VCaP (cell line): ENCODE measurements at regions not wholly inside any gene's neighbourhood (a gene's known extent, or its start where the extent isn't known, plus 50 kb on each side); places are given as distances from the start of the nearest gene placed in this dataset.

Experiments
- H3K27ac ChIP-seq: fragments of 450-650 bp; 2 replicates; pipeline ENCODE4 v1.5.1; 2017
- TF ChIP-seq, protein P1 (sequence below): fragments of 450-650 bp; conservative IDR thresholded peaks from 2 replicates; pipeline ENCODE4 v1.5.1; 2017; ENCODE audit warnings: mild to moderate bottlenecking, moderate library complexity

DNA sequence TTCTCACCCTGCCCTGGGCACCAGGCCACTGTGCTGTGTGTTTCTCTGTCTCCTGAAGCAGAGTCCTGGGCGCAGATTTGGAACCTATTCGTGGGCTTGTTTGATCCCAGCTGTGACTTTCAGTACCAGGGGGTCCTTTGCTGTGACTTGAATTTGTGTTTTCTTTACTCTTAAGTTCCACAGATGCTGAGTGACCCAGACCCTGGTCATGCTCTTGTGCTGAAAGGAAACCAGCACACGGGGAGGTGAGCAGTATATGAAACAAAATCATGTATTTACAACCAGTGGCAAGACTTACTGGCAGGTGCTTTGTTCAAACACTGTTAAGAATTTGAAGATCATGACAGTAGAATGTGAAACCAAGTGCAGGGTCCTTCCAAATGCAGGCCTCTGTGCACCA lies 89.2 kb upstream of the PRSS58 start:
- no peak overlapping the region for H3K27ac ChIP-seq

DNA sequence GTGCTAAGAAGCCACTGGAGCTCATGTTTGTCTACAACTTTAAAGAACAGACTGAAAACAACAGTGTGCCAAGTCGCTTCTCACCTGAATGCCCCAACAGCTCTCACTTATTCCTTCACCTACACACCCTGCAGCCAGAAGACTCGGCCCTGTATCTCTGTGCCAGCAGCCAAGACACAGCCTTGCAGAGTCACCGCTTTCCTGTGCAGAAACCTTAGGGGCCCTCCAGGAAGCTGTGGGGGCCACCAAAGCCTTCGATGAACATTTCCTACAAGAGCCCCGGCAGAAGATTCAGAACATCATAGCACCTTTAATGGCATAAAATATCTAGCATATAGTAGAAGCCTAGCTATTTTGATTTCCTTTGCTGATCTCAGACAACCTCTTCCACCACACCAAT lies 88.0 kb upstream of the PRSS58 start:
- no peak overlapping the region for H3K27ac ChIP-seq
- TF ChIP-seq, protein P1, sequence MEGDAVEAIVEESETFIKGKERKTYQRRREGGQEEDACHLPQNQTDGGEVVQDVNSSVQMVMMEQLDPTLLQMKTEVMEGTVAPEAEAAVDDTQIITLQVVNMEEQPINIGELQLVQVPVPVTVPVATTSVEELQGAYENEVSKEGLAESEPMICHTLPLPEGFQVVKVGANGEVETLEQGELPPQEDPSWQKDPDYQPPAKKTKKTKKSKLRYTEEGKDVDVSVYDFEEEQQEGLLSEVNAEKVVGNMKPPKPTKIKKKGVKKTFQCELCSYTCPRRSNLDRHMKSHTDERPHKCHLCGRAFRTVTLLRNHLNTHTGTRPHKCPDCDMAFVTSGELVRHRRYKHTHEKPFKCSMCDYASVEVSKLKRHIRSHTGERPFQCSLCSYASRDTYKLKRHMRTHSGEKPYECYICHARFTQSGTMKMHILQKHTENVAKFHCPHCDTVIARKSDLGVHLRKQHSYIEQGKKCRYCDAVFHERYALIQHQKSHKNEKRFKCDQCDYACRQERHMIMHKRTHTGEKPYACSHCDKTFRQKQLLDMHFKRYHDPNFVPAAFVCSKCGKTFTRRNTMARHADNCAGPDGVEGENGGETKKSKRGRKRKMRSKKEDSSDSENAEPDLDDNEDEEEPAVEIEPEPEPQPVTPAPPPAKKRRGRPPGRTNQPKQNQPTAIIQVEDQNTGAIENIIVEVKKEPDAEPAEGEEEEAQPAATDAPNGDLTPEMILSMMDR = no peak

More for the DNA sequence above, 89.2 kb upstream of the PRSS58 start:
- TF ChIP-seq, protein P1 = no peak

DNA sequence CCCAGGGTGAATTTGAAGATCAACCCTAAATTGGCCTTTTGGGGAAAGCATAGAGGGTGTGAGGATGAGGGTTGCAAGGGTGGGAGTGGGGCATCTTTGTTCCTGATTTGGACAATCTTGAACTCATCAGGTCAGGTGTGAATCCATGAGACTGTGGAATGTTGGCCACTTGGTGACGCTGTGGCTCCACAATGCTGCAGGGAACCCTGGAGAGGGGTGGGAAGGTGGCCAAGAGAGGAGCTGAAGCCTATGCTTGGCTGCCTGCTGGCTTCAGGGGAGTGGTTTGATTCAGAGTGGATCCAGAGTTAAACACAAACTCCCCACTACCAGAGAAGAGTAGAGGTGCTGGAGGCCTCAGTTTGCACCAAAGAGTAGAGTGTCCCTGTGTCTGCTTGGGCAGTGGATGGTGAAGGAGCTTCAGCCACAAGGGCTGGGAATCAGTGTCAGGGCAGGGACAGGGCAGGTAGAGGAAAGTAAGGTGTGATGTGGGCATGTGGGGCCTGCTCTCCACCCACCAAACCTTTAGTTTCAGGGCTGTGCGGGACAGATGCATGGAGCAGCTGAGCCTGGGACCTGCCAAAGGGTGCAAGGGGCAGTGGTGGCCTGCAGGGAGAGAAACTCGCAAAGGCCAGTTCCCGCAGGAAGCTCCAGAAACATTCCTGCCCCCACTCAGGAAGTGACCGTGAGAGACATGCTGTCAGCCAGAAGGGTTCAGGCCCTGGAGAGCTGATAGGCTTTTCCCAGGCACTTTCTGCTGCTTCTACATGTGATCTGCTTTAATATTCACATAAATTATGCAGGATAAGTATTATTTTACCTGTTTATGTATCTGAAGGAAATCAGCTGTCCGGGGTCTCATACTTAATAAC lies 81.0 kb upstream of the PRSS58 start:
- TF ChIP-seq, protein P1 = peak; percentile 70
- no peak overlapping the region for H3K27ac ChIP-seq

DNA sequence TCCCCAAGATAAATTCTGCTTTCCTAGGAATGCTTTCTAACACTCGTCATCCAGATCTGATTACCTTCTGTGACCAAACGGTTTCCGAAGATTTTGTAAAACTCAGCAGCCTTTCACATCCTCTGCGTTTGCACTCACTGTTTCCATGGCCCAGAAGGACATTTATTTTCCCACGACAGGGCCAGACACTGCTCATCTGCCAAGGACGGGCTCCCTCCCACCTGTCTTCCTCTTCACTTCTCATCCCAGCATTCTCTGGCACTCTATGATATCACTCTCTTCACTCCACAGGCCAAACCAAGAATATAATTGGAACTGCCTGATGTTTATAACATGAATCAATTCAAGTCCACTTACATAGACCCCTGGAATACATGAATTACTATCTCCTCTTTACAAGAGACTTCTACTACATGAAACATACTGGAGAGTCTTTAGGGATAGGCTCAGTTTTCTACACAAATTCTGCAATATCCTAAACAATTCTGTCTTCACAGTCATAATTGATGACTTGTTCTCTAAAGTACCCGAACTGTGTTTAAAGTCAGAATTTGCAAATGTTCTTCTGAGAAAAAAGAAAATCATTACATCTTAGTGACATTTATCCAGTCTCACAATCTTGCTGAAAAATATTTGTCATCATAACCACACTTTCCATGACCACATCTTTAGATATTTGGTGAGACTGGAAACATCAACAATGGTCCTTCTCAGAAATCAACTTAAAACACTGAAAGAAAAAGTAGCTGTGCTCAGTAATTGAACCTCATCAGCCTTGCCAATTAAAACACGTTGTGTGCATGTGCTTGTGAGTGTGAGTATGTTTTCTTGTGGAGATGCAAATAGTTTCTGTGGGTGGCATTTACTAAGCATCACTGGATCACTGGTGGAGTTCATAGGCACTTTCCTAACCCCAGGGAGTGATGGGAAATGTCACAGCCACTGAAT lies 79.5 kb upstream of the PRSS58 start:
- H3K27ac ChIP-seq = no peak overlapping the region
- TF ChIP-seq, protein P1 = no peak

- no peak overlapping the region for H3K27ac ChIP-seq
- TF ChIP-seq, protein P1 = no peak
Observed at GRCh38 chr7:142334806-142335205, 76.9 kb upstream of the PRSS58 start.

GRCh38 chr7:142334236-142334635 lies 76.4 kb upstream of the PRSS58 start:
- TF ChIP-seq, protein P1 = no peak
- no peak overlapping the region for H3K27ac ChIP-seq

- TF ChIP-seq, protein P1 = no peak
- no peak overlapping the region for H3K27ac ChIP-seq
Observed at GRCh38 chr7:142332421-142332820, 74.6 kb upstream of the PRSS58 start.
